GM19463 (cell line): ENCODE measurements at regions not wholly inside any gene's neighbourhood (a gene's known extent, or its start where the extent isn't known, plus 50 kb on each side); places are given as distances from the start of the nearest gene placed in this dataset.
"Not testable (repeated sequence)": the region's sequence is repeated elsewhere in the genome, so short reads cannot be mapped to it uniquely, and the experiment has no call there.

ENCODE experiments used
- ATAC-seq: cut with Tn5 transposase; IDR thresholded peaks from one replicate; pipeline ENCODE4 v1.9.1; 2021; ENCODE audit warnings: mild to moderate bottlenecking, moderate library complexity; ENCODE audit not compliant: unreplicated experiment

DNA sequence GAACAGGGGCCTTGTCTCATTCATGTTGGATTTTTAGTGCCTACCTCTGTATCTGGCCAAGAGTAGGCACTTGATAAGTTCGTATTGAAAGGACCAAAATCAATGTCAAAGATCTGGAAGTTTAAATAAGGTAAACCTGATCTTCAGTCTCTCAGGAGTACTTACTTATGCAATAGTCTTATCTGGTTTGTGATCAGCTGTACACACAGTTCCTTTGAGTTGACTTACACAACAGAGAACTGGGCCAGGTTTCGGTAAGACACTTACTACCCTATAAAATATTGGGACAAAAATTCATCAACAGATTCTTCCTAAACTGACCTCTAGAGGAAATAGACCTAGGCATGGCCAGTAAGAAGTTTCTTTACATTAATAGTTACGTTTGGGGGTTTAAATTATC, 113.6 kb upstream of the NXPH2 start:
- ATAC-seq: no peak

DNA sequence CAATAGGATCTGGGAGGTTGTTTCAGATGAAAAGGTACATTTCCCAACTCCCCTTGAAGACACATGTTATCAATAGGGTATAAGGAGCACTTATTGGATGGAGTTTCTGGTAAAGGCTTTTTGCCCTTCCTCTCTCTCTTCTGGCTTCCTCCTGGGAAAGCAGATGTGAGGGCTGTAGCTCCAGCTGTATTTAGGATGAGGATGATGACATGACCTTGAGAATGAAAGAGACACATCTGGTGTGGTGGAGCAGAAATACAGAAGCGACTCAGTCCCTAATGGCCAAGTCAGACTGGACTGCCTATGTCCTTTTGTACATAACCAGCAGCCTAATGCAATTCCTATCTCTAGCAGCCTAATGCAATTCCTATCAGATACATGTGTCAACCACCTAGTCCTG, 100.9 kb upstream of the NXPH2 start:
- no peak for ATAC-seq

GRCh38 chr2:138879931-138880330, 99.7 kb upstream of the NXPH2 start:
- ATAC-seq: no peak

GRCh38 chr2:138877421-138877820, 97.2 kb upstream of the NXPH2 start:
- no peak for ATAC-seq

- no peak for ATAC-seq
These were observed 94.1 kb upstream of the NXPH2 start for GRCh38 chr2:138874251-138874650.

GRCh38 chr2:138872116-138872515, 91.9 kb upstream of the NXPH2 start:
- not testable (repeated sequence) for ATAC-seq

DNA sequence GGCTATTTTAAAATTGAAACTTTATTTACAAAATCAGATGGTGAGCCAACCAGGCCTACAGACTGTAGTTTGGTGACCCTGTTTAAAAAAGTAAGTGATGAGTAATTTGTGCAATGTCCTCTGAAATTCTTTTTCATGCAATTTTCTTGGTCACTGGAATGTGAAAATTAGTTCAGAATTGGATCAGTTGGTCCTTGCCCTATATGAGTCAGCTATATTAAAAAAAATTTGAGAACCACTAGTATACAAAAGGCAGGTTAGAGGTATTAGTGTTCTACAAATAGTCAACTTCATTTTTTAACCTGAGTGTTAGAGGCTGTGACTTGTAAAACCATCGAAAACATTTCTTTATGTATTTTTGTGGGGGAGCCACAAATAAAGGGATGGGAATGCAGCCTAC, 91.1 kb upstream of the NXPH2 start:
- no peak for ATAC-seq

GRCh38 chr2:138867341-138867740, 87.2 kb upstream of the NXPH2 start:
- ATAC-seq: no peak

DNA sequence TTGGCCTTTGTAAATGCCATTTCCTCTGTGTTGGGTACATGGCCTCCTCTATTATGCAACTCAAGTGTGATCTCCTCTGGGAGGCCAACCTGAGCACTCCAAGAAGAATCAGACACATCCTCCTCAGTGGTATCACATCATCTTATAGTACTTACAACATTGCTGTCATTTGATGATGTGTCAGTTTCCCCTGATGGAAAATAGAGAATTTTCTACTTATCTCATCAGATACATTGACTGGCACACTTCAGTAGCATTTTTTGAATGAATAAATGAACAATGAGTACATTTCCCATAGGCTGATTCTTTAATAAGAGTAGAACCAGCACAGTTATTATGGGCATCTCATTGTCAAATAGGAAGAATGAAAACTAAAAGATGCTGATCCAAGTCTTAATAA, 86.6 kb upstream of the NXPH2 start:
- ATAC-seq: no peak

- no peak for ATAC-seq
These were observed 73.6 kb upstream of the NXPH2 start for GRCh38 chr2:138853761-138854160.

DNA sequence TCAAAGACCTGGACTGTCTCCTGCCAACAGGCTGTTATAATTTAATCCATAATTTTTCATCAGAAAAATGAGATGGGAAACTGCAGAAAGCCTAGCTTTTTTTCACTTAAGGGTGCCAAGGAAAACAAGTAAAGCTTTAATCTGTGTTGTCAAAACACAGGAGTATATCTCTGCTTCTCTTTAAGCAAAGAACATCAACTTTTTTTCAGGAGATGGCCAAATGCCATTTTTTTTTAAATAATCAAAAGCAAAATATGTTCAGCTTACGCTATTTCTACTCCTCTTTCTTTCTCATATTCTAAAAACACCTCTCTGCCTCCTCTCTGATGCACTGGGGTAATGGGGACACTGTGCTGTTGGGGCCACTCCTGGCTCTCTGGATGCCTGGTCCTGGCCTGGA, 73.1 kb upstream of the NXPH2 start:
- ATAC-seq: no peak

DNA sequence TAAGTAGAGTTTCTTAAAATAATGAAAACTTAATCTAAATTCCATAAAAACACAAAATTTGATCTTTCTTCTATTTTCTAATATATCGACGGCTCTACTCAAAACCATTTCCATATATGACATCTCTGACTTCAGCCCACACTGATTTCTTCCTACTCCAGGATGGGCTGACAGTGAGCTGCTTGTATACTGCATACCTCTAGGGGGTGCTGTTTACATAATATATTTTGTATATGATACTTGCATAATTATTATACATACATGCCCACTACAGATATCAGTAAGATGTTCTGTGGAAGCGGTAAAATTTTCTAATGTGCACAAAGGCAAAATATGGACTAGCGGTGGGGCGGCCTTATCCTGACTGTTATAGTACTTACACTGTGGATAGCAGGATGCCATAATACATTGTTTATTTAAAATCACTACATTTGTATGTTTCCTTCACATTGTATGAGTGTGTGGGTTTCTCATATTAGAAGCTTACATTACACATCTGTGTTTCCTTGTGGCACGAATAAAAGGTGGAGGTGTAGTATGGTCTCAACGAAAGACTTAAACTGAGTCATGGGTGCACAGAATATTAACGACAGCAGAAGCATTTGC, 66.1 kb upstream of the NXPH2 start:
- ATAC-seq: no peak

DNA sequence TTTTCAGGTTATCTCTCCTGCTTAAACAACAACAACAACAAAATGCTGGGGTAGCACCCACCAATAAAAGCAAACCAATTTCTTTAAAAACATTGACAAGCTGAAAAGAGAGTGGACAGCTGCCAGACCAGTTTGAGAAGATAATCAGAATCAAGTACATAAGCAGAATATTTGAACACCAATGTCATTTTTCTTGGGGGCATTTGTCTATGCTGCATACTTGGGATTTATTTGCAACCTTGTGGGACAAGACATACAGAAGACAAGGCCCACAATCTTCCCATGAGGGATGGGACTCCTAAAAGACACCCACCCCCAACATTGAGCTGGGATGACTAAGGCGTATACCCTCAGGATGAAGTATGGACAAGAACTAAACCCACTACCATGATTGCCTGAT, 62.2 kb upstream of the NXPH2 start:
- ATAC-seq: no peak

DNA sequence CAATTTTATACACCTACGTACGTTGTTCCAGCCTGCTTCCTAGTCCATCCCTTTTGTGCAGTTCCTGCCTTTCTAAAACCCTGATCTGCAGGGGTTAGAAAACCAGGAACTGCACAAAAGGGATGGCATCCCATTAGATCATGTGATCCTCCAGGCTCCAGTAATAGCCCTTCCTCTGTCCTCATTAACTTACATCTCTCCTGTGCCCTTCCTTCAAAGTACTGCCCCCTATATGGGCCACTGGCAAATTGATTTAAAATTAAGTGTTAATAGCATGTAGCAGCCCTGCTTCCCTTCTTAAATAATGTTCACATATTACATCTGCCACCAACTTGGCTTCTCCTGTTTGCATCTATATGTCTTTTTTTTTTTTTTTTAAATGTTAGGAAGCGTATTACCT, 61.3 kb upstream of the NXPH2 start:
- no peak for ATAC-seq

GRCh38 chr2:138838851-138839620, 58.8 kb upstream of the NXPH2 start:
- ATAC-seq: no peak

DNA sequence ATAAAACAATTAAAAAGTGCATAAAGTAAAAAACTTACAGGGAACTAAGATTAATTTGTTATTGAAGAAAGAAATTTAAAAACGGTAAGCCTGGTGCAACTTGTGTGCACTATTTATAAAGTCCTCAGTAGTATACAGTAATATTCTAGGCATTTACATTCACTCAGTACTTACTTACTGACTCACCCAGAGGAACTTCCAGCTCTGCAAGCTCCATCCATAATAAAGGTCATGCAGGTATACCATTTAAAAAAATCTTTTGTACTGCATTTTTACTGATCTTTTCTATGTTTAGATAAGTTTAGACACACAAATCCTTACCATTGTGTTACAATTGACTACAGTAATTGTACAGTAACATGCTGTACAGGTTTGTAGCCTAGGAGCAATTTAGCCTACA, 51.5 kb upstream of the NXPH2 start:
- no peak for ATAC-seq

DNA sequence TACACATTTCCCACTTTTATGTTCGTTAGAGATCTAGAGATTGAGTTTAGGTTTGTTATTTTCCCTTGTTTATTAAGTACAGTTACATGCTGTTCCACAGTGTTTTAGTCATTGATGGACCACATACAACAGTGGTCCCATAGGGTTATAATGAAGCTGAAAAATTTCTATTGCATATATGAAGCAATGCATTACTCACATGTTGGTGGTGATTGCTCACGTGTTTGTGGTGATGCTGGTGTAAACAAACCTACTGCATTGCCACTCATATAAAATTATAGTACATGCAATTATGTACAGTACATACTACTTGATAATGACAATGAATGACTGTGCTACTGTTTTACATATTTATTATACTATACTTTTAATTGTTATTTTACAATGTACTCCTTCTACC, 51.0 kb upstream of the NXPH2 start:
- no peak for ATAC-seq

- no peak for ATAC-seq
These were observed 50.4 kb upstream of the NXPH2 start for GRCh38 chr2:138830547-138830946.
